ENCODE measurements at regions not wholly inside any gene's neighbourhood (a gene's known extent, or its start where the extent isn't known, plus 50 kb on each side); places are given as distances from the start of the nearest gene placed in this dataset.

GRCh38 chr1:194295685-194296084 is 1109.3 kb upstream of the B3GALT2 start:
- DNase-seq (ENCODE audit: low spot score), result no peak
- Histone ChIP-seq H3K27ac (no peak overlapping the region), H3K4me3 (no peak overlapping the region)
- no peak for TF ChIP-seq CTCF (IDR thresholded peaks at IDR 0.05)

- TF ChIP-seq CTCF (IDR thresholded peaks at IDR 0.05), result no peak
- no peak for DNase-seq (ENCODE audit: low spot score)
- no peak overlapping the region for H3K27ac ChIP-seq
- H3K4me3 ChIP-seq, result no peak overlapping the region
Observed at GRCh38 chr1:194293851-194294405, 1107.5 kb upstream of the B3GALT2 start.

- no peak for TF ChIP-seq CTCF (IDR thresholded peaks at IDR 0.05)
- no peak overlapping the region for H3K4me3 ChIP-seq
- DNase-seq (ENCODE audit: low spot score), result no peak
- H3K27ac ChIP-seq, result no peak overlapping the region
Observed at GRCh38 chr1:194292966-194293365, 1106.6 kb upstream of the B3GALT2 start.

- no peak for TF ChIP-seq CTCF (IDR thresholded peaks at IDR 0.05)
- H3K27ac ChIP-seq, result no peak overlapping the region
- DNase-seq (ENCODE audit: low spot score), result no peak
- H3K4me3 ChIP-seq, result no peak overlapping the region
Observed at GRCh38 chr1:194289569-194290266, 1103.3 kb upstream of the B3GALT2 start.

GRCh38 chr1:194288238-194288637 is 1101.8 kb upstream of the B3GALT2 start:
- DNase-seq (ENCODE audit: low spot score), result no peak
- H3K27ac ChIP-seq, result no peak overlapping the region
- H3K4me3 ChIP-seq, result no peak overlapping the region
- TF ChIP-seq CTCF (IDR thresholded peaks at IDR 0.05), result no peak

GRCh38 chr1:194281376-194281775 is 1095.0 kb upstream of the B3GALT2 start:
- DNase-seq (ENCODE audit: low spot score), result no peak
- Histone ChIP-seq H3K4me3 (no peak overlapping the region), H3K27ac (no peak overlapping the region)
- no peak for TF ChIP-seq CTCF (IDR thresholded peaks at IDR 0.05)

- no peak overlapping the region for H3K4me3 ChIP-seq
- DNase-seq (ENCODE audit: low spot score), result no peak
- no peak overlapping the region for H3K27ac ChIP-seq
- TF ChIP-seq CTCF (IDR thresholded peaks at IDR 0.05), result no peak
Observed at GRCh38 chr1:194280463-194280862, 1094.0 kb upstream of the B3GALT2 start.
